GM23248 (cell line): ENCODE measurements at regions not wholly inside any gene's neighbourhood (a gene's known extent, or its start where the extent isn't known, plus 50 kb on each side); places are given as distances from the start of the nearest gene placed in this dataset.

Experiments
- EZH2 ChIP-seq: fragments of 200-600 bp; sonication (generic); IDR thresholded peaks from 2 replicates; pipeline ENCODE4 v1.6.1; 2018; ENCODE audit warnings: antibody characterized with exemption, mild to moderate bottlenecking; ENCODE audit not compliant: insufficient read depth, poor library complexity, severe bottlenecking
- EZH2phosphoT487 ChIP-seq: fragments of 200-600 bp; sonication (generic); IDR thresholded peaks from 2 replicates; pipeline ENCODE4 v1.6.1; 2018; ENCODE audit warnings: antibody characterized with exemption, moderate library complexity, mild to moderate bottlenecking, low read depth; ENCODE audit not compliant: insufficient read depth

- TF ChIP-seq EZH2 (no peak), EZH2phosphoT487 (no peak)
Measured at GRCh38 chr18:22742409-22742808, 190.7 kb upstream of the RBBP8 start.
